ENCODE measurements at regions not wholly inside any gene's neighbourhood (a gene's known extent, or its start where the extent isn't known, plus 50 kb on each side); places are given as distances from the start of the nearest gene placed in this dataset.

GRCh38 chr2:13034861-13035260, 318.1 kb downstream of the TRIB2 start:
- no peaks in the 10 kb centered on the region for H3K27me3 Mint-ChIP-seq (ENCODE audit: low read depth)
- DNase-seq (ENCODE audit: low spot score) (no peak), ATAC-seq (no peak)
- H3K27ac Mint-ChIP-seq = no peak overlapping the region
- H3K9me3 Mint-ChIP-seq = no peaks in the 10 kb centered on the region
- ChIA-PET POLR2A (no interaction called here), CTCF (no interaction called here)
- H3K4me3 Mint-ChIP-seq = no peak overlapping the region
- no peak for TF ChIP-seq CBFB (CRISPR knock-in tag; IDR thresholded peaks at IDR 0.05; ENCODE audit: low read depth)
- no peak for TF ChIP-seq SMAD4 (CRISPR knock-in tag; IDR thresholded peaks at IDR 0.05)
- no peak for TF ChIP-seq ZNF281 (CRISPR knock-in tag; IDR thresholded peaks at IDR 0.05)
- TF ChIP-seq MXD4 (CRISPR knock-in tag; IDR thresholded peaks at IDR 0.05; ENCODE audit: borderline replicate concordance) = no peak
- no peak for TF ChIP-seq KAT7 (CRISPR knock-in tag; IDR thresholded peaks at IDR 0.05; ENCODE audit: borderline replicate concordance)
- TF ChIP-seq ATF3 (CRISPR knock-in tag; conservative IDR thresholded peaks at IDR 0.05) = no peak
- no peak for TF ChIP-seq NFE2L1 (CRISPR knock-in tag; IDR thresholded peaks at IDR 0.05)
- TF ChIP-seq RORB (CRISPR knock-in tag; IDR thresholded peaks at IDR 0.05) = no peak
- no peak for TF ChIP-seq AFF4 (CRISPR knock-in tag; IDR thresholded peaks at IDR 0.05; ENCODE audit: borderline replicate concordance)
- no peak for TF ChIP-seq ESRRA (CRISPR knock-in tag; IDR thresholded peaks at IDR 0.05; ENCODE audit: borderline replicate concordance)
- TF ChIP-seq ZNF263 (CRISPR knock-in tag; IDR thresholded peaks at IDR 0.05; ENCODE audit: low read depth) = no peak
- TF ChIP-seq HMGA2 (CRISPR knock-in tag; IDR thresholded peaks at IDR 0.05) = no peak
- no peak for TF ChIP-seq ZNF512 (CRISPR knock-in tag; IDR thresholded peaks at IDR 0.05; ENCODE audit: borderline replicate concordance)
- TF ChIP-seq ETV6 (CRISPR knock-in tag; IDR thresholded peaks at IDR 0.05) = no peak
- TF ChIP-seq GTF2I (CRISPR knock-in tag; conservative IDR thresholded peaks at IDR 0.05) = no peak
- no peak for TF ChIP-seq AR (CRISPR knock-in tag; IDR thresholded peaks at IDR 0.05)
- TF ChIP-seq EMX1 (CRISPR knock-in tag; IDR thresholded peaks at IDR 0.05) = no peak
- TF ChIP-seq E2F4 (CRISPR knock-in tag; IDR thresholded peaks at IDR 0.05; ENCODE audit: borderline replicate concordance, low read depth) = no peak
- no peak for TF ChIP-seq STAT6 (CRISPR knock-in tag; conservative IDR thresholded peaks at IDR 0.05; ENCODE audit: low read depth)
- H3K4me1 Mint-ChIP-seq = no peaks in the 10 kb centered on the region
- no peaks in the 10 kb centered on the region for H3K36me3 Mint-ChIP-seq

All from WTC11 (cell line).